HepG2 (cell line): ENCODE measurements at regions not wholly inside any gene's neighbourhood (a gene's known extent, or its start where the extent isn't known, plus 50 kb on each side); places are given as distances from the start of the nearest gene placed in this dataset.

Experiments used
- EED ChIP-seq: sonication (generic); formaldehyde crosslinking; IDR thresholded peaks from 2 replicates; pipeline ENCODE4 v1.5.0; 2020; ENCODE audit warnings: mild to moderate bottlenecking, missing genetic modification reagents
- HNRNPK ChIP-seq: fragments of 200-400 bp; formaldehyde crosslinking; IDR thresholded peaks from 2 replicates; pipeline ENCODE4 v1.6.1; 2018; ENCODE audit warnings: low read length, low read depth, moderate library complexity, mild to moderate bottlenecking; ENCODE audit not compliant: poor library complexity, severe bottlenecking

DNA sequence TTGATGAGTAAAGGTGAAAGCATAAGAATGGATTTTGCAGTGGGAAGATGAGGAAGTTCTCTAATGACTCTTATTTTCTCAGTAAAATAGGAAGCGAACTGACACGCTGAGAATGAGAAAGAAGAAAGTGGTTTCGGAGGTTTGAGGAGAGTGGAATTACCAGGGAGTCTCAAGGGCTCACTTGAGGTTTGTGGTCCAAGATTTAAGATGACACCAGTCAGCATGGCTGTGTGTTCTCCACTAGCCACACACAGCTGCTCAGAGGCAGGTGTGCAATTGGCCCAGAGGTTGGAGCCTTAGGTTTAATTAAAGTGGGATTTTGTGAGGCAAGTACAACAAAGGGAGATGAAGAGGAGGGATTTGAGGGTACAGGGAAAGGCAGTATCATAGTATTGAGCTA lies 99.6 kb upstream of the NBEA start:
- TF ChIP-seq EED (CRISPR knock-in tag) (no peak), HNRNPK (no peak)
